MM.1S (cell line): ENCODE measurements at regions not wholly inside any gene's neighbourhood (a gene's known extent, or its start where the extent isn't known, plus 50 kb on each side); places are given as distances from the start of the nearest gene placed in this dataset.

Source experiments
- EZH2 ChIP-seq: fragments of 300-600 bp; sonication (generic); optimal IDR thresholded peaks from 2 replicates; pipeline ENCODE3; 2017; ENCODE audit warnings: low read depth, mild to moderate bottlenecking, antibody characterized with exemption, low read length, mixed read lengths
- TF ChIP-seq, protein P1 (sequence below): fragments of 300-600 bp; sonication (generic); IDR thresholded peaks from 2 replicates; pipeline ENCODE4 v1.5.1; 2016; ENCODE audit warnings: antibody characterized with exemption, low read length, mixed read lengths

- TF ChIP-seq, protein P1, sequence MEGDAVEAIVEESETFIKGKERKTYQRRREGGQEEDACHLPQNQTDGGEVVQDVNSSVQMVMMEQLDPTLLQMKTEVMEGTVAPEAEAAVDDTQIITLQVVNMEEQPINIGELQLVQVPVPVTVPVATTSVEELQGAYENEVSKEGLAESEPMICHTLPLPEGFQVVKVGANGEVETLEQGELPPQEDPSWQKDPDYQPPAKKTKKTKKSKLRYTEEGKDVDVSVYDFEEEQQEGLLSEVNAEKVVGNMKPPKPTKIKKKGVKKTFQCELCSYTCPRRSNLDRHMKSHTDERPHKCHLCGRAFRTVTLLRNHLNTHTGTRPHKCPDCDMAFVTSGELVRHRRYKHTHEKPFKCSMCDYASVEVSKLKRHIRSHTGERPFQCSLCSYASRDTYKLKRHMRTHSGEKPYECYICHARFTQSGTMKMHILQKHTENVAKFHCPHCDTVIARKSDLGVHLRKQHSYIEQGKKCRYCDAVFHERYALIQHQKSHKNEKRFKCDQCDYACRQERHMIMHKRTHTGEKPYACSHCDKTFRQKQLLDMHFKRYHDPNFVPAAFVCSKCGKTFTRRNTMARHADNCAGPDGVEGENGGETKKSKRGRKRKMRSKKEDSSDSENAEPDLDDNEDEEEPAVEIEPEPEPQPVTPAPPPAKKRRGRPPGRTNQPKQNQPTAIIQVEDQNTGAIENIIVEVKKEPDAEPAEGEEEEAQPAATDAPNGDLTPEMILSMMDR, result no peak
- no peak for TF ChIP-seq EZH2
These were observed 788.4 kb downstream of the TSN start for GRCh38 chr2:122543815-122544214.
